HepG2 (cell line): ENCODE measurements at regions not wholly inside any gene's neighbourhood (a gene's known extent, or its start where the extent isn't known, plus 50 kb on each side); places are given as distances from the start of the nearest gene placed in this dataset.

Experiments used
- TAF1 ChIP-seq: sonication (generic); formaldehyde crosslinking; IDR thresholded peaks from 2 replicates; pipeline ENCODE4 v1.4.0; 2020; ENCODE audit warnings: missing genetic modification reagents
- ZNF644 ChIP-seq: IDR thresholded peaks from 2 replicates; pipeline ENCODE4 v1.6.1; 2016; ENCODE audit warnings: low read depth
- ZNF891 ChIP-seq: sonication (generic); formaldehyde crosslinking; IDR thresholded peaks from 2 replicates; pipeline ENCODE4 v1.5.0; 2020; ENCODE audit warnings: mild to moderate bottlenecking, missing genetic modification reagents
- TF ChIP-seq, protein P1 (sequence below): sonication (generic); formaldehyde crosslinking; IDR thresholded peaks from 2 replicates; pipeline ENCODE4 v1.4.0; 2020; ENCODE audit warnings: mild to moderate bottlenecking, missing genetic modification reagents

DNA sequence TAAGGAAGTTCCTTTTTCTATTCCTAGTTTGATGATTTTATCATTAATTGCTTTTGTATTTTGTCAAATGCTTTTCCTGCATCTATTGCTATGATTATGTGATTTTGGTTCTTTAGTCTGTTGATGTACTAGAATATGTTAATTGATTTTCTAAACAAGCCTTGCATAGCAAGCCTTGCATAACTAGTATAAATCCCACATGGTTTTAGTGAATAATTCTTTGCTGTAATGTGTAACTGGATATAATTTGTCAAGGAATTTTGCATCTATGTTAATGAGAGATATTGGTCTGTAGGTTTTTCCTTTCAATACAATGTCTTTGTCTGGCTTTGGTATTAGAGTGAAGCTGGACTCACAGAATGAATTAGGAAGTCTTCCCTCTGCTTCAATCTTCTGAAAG is 460.2 kb downstream of the LTN1 start:
- TF ChIP-seq TAF1 (no peak), ZNF891 (CRISPR knock-in tag) (no peak), ZNF644 (CRISPR knock-in tag) (no peak)
- TF ChIP-seq, protein P1, sequence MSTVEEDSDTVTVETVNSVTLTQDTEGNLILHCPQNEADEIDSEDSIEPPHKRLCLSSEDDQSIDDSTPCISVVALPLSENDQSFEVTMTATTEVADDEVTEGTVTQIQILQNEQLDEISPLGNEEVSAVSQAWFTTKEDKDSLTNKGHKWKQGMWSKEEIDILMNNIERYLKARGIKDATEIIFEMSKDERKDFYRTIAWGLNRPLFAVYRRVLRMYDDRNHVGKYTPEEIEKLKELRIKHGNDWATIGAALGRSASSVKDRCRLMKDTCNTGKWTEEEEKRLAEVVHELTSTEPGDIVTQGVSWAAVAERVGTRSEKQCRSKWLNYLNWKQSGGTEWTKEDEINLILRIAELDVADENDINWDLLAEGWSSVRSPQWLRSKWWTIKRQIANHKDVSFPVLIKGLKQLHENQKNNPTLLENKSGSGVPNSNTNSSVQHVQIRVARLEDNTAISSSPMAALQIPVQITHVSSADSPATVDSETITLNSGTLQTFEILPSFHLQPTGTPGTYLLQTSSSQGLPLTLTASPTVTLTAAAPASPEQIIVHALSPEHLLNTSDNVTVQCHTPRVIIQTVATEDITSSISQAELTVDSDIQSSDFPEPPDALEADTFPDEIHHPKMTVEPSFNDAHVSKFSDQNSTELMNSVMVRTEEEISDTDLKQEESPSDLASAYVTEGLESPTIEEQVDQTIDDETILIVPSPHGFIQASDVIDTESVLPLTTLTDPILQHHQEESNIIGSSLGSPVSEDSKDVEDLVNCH (CRISPR knock-in tag), result no peak
